GM19467 (cell line): ENCODE measurements at regions not wholly inside any gene's neighbourhood (a gene's known extent, or its start where the extent isn't known, plus 50 kb on each side); places are given as distances from the start of the nearest gene placed in this dataset.

Experiments
- ATAC-seq: cut with Tn5 transposase; IDR thresholded peaks from one replicate; pipeline ENCODE4 v1.9.1; 2021; ENCODE audit warnings: mild to moderate bottlenecking, moderate library complexity; ENCODE audit not compliant: unreplicated experiment

DNA sequence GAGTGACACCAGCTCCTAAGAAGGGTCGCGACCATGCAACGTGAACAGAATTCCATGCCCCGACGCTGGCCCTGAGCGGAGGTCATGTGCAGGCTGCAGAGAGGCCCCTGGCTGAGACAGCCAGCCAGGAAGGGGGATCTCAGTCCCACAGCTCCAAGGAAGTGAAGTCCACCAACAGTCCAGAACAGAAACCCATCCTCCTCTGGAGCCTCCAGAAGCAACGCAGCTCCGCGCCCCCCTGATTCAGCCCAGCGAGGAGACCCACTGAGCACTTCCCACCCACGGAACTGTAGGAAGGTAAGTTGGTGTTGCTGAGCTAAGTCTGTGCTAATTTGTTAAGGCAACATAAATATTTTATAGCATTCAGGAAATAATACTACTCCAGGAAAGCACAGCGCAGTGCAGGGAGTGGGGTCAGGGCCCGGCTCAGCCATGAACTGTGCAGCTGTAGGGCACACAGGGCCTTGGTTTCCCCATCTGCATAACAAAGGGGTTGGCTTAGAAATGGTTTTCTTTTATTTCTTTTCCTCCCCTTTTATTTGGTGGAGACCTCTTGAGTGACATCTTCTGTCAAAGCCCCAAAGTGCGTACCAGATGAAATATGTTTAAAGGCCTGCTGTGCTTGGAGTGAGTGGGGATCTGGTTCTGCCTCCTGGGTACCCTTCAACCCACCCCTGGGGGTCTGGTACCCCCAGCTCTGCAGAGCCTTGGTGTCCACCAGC lies 241.1 kb upstream of the PMEPA1 start:
- ATAC-seq = no peak

GRCh38 chr20:57948180-57948955 lies 238.6 kb upstream of the PMEPA1 start:
- no peak for ATAC-seq

- ATAC-seq = no peak
These were observed 237.8 kb upstream of the PMEPA1 start for GRCh38 chr20:57947421-57948179.

DNA sequence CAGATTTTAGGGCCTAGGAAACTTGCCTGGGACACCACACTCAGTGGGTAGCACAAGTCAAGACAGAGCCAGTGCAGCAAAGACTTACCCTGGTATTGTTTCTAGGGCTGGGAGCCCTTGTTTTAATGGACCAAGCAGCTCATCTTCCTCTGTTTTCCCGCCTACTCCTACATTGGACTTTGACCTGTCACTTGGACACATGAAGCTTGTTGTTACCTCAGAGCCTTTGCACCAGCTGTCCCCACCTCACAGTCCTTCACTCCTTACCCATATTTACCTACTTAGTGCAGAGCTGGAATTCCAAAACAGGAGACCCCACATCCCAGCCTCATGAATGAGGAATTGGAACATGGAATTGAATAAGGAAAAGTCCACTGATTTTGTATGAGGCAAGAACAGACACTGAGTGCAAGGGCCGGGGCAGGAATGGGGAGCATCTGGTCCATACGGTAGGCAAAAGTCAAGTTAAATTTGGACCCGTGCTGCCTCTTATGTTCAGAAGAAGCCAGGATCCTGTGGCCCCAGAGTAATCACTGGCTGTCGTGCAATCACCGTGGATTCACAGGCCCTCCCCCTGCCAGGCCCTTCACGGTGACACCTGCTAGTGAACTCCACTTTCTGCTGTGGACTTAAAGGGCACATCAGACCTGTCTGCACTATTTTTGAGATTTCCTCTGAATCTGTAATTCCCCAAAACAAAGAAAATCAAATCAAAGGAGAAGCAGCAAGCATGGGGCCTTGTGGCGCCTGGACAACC lies 236.9 kb upstream of the PMEPA1 start:
- no peak for ATAC-seq

- ATAC-seq = no peak
These were observed 235.2 kb upstream of the PMEPA1 start for GRCh38 chr20:57944988-57945387.

DNA sequence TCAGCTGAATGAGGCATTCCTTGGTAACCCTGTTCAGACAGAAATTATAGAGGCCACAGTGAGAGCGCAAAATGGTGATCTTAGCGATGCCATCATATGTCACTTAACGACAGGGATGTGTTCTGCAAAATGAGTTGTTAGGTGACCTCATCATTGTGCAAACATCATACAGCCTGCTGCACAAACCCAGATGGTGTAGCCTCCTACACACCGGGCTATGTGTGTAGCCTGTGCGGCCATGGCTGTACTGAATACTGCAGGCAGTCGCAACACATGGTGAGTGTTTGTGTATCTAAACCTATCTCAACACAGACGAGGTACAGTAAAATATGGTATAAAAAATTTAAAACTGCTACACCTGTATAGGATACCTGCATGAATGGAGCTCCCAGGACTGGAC lies 234.1 kb upstream of the PMEPA1 start:
- no peak for ATAC-seq

GRCh38 chr20:57943291-57943690 lies 233.5 kb upstream of the PMEPA1 start:
- no peak for ATAC-seq

DNA sequence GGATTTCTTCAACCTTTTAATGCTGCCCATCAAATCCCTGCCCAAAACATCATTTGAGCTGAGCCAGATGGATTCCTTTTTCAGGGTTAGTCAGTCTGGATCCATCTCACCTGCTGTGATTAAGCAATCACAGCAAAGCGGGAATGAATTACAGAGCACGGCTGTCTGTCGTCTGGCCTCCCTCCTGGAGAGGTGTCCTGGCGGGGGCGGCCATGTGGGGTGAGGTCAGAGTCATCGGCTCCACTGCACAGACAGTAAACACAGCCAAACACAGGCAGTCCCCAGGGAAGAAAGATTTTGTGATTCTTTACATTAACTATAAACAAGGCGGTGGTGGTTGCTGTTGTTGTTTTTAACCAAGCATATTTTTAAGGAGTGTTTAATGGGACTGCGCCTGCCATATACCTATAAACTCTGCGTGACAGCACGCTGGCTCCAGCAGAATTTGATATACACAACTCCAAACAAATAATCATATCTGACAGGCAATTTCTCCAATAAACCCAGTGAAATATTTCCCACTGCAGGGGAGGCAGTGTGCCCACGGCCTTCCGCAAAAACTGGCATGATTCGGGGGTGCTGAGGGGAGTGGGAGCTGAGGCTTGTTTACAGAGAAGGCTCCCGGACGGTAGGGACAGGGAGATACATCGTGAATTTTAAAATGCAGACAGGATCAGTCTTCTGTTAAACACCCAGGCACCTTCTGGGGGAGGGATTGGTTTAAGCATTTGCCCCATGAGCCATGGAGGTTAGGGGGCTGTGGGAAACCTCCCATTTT lies 232.0 kb upstream of the PMEPA1 start:
- no peak for ATAC-seq

GRCh38 chr20:57940868-57941522 lies 231.2 kb upstream of the PMEPA1 start:
- ATAC-seq = no peak

- no peak for ATAC-seq
These were observed 230.6 kb upstream of the PMEPA1 start for GRCh38 chr20:57940376-57940775.

- no peak for ATAC-seq
These were observed 229.7 kb upstream of the PMEPA1 start for GRCh38 chr20:57939499-57939898.

DNA sequence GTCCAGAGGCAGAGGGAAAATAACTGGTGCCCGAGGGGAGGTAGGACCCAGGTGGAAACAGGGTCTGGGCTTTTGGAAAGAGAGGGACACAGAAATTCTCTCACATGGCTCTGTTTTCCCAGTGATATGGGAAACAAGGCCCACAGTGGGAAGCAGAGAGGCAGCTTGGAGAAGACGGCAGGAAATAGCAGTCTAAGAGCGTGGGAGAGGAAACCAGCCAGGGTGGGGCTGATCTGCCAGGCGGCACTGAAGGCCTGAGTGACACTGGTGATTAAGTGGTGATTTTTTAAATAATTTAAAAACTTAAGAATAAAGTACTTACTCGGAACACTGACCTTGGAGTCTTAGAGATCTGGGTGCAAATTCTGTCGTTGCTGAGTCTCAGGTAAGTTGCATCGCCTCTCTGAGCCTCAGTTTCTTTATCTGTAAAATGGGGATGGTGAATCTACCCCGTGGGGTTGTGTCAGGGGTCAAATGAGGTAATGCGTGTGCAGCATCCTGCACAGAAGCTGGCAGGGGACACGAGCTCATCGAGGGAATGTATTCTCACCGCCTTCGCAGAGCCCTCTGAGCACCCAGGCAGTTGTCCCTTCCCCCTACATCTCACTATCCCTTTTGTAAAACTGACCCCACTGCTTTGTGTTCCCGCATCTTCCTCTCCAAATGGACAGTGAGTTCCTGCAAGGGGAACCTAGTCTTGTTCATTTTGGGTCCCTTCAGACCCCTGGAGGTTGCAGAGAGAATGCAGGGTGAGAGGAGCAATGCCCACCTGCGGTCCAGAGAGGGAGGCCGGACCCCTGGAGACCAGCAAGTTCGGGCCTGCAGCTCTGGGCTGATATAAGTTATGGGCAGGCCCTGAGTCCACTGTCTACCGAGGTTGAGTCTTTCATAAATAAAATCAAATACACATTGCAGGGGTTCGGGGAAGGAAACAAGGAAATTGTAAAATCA lies 228.6 kb upstream of the PMEPA1 start:
- ATAC-seq = no peak

DNA sequence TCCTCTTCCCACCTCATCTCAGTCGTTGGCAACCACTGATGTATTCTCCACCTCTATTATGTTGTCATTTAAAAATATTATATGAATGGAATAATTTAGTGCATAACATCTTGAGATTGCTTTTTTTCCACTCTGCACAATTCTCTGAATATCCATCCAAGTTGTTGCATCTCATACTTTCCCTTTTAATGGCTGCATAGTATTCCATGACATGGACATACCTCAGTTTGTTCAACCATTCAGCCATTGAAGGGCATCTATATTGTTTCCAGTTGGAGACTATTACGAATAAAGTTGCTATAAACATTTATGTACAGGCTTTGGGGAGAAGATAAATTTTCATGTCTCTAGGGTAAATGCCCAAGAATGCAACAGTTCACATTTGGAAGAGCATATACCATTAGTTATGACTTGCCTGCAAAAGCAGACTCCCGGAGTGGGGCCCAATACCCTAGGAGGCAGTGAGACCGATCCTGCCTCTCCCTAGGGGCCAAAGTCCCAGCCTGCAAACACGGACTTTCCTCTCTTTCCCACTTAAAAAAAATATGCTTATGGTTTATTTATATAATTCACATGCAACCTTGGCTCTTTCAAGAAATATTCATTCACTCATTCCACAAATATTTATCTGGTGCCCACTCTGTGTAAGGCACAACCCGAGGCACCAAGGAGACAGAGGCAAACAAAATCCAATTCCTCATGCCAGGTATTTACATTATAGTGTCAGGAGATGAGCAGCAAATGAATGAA lies 227.0 kb upstream of the PMEPA1 start:
- no peak for ATAC-seq

- ATAC-seq = no peak
These were observed 225.1 kb upstream of the PMEPA1 start for GRCh38 chr20:57934913-57935312.

DNA sequence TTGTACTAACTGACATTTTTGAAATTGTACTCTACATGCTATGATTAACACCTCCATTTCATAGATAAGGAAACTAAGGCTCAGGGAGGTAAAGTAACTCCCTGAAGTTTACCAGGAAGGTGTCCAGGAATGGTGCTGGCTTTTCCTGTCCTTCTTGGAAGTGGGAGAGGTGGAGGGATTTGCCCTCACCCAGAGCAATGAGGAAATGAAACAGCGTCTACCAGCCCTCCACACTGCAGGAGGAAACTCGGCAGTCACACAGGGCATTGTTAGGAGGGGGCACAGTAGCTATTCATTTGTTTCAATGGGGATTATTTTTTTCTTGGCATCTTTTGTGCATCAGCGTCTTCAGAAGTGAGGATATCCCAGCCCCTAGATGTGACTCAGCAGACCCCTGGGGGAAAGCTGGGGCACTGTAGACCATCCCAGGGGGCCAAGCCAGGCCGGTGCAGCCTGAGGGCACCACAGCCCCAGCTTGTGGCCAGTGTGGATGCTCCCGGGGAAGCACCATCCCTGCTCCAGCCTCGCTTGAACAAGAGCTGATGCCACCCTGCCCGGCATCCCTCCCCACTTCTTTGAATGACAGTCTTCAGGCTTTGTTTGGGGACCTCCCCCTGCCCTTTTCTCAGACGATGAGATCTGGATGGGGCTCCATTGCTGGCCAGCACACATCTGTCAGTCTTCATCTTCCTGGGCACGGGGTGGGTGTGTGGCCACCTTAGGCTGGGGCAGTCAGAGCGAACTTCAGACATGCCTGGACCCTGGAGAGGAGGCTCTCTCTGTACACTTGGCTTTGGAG lies 224.4 kb upstream of the PMEPA1 start:
- ATAC-seq = no peak

GRCh38 chr20:57932227-57932864 lies 222.5 kb upstream of the PMEPA1 start:
- no peak for ATAC-seq

- ATAC-seq = no peak
These were observed 220.5 kb upstream of the PMEPA1 start for GRCh38 chr20:57930351-57930750.
